Gastrocnemius medialis (tissue), 4 donors: ENCODE measurements at regions not wholly inside any gene's neighbourhood (a gene's known extent, or its start where the extent isn't known, plus 50 kb on each side); places are given as distances from the start of the nearest gene placed in this dataset.

Experiments
- POLR2A ChIP-seq, 2 donors: fragments of 450-650 bp; IDR thresholded peaks; one replicate each; pipeline ENCODE4 v1.6.1; 2017; ENCODE audit warnings: antibody characterized with exemption in 2 of 2, mild to moderate bottlenecking in 2 of 2, moderate library complexity in 2 of 2
- TF ChIP-seq, protein P1 (sequence below), 5 experiments: fragments of 450-650 bp in 3 of 5; fragments of 200-600 bp in 2 of 5; sonication (generic) in 2 of 5; IDR thresholded peaks in 4 of 5; conservative IDR thresholded peaks in 1 of 5; 1 replicate in 4 of 5; 2 replicates in 1 of 5; pipeline ENCODE4 v1.5.1; 2016 to 2019; ENCODE audit warnings: antibody characterized with exemption in 5 of 5, mild to moderate bottlenecking in 3 of 5, moderate library complexity in 3 of 5

DNA sequence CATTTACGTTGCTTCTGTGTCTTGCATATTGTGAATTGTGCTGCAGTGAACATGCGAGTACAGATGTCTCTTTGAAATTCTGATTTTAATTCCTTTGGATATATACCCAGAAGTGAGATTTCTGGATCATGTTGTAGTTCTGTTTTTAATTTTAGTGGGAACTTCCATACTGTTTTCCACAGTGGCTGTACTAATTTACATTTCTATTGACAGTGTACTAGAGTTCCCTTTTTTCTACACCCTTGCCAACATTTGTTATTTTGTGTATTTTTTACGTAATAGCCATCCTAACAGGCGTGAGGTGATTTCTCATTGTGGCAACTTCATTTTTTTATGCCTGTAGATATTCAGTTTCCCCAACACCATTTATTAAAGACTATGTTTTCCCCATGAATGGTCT, 144.7 kb upstream of the INHBA start:
- no peak for TF ChIP-seq POLR2A (IDR thresholded peaks at IDR 0.05)
- TF ChIP-seq, protein P1, sequence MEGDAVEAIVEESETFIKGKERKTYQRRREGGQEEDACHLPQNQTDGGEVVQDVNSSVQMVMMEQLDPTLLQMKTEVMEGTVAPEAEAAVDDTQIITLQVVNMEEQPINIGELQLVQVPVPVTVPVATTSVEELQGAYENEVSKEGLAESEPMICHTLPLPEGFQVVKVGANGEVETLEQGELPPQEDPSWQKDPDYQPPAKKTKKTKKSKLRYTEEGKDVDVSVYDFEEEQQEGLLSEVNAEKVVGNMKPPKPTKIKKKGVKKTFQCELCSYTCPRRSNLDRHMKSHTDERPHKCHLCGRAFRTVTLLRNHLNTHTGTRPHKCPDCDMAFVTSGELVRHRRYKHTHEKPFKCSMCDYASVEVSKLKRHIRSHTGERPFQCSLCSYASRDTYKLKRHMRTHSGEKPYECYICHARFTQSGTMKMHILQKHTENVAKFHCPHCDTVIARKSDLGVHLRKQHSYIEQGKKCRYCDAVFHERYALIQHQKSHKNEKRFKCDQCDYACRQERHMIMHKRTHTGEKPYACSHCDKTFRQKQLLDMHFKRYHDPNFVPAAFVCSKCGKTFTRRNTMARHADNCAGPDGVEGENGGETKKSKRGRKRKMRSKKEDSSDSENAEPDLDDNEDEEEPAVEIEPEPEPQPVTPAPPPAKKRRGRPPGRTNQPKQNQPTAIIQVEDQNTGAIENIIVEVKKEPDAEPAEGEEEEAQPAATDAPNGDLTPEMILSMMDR (IDR thresholded peaks at IDR 0.05 in 4 of 5, conservative IDR thresholded peaks at IDR 0.05 in 1 of 5): no peak
